Endodermal cell (in vitro differentiated cells): ENCODE measurements at regions not wholly inside any gene's neighbourhood (a gene's known extent, or its start where the extent isn't known, plus 50 kb on each side); places are given as distances from the start of the nearest gene placed in this dataset.

Experiments
- DNase-seq: peaks from one replicate; pipeline ENCODE4 v3.0.0-alpha.2; 2017
- H3K27ac ChIP-seq: 2 replicates; pipeline ENCODE4 v1.5.1; 2013; ENCODE audit warnings: mild to moderate bottlenecking, low read depth, low read length, moderate library complexity
- H3K27me3 ChIP-seq: 2 replicates; pipeline ENCODE4 v1.6.1; 2013; ENCODE audit warnings: mild to moderate bottlenecking, low read length, moderate library complexity; ENCODE audit not compliant: insufficient read depth, control insufficient read depth, poor library complexity, severe bottlenecking
- H3K36me3 ChIP-seq: 2 replicates; pipeline ENCODE4 v1.7.0; 2013; ENCODE audit warnings: mild to moderate bottlenecking, low read length, moderate library complexity; ENCODE audit not compliant: control insufficient read depth, insufficient read depth
- H3K4me1 ChIP-seq: one replicate; pipeline ENCODE4 v1.7.0; 2013; ENCODE audit warnings: low read length; ENCODE audit not compliant: control insufficient read depth, insufficient read depth
- H3K4me3 ChIP-seq: 2 replicates; pipeline ENCODE4 v1.5.1; 2013; ENCODE audit warnings: mild to moderate bottlenecking, low read length, moderate library complexity
- H3K9ac ChIP-seq: 2 replicates; pipeline ENCODE4 v1.6.1; 2013; ENCODE audit warnings: mild to moderate bottlenecking, low read length, moderate library complexity; ENCODE audit not compliant: poor library complexity, severe bottlenecking; ENCODE audit errors: extremely low read depth
- H3K9me3 ChIP-seq: 2 replicates; pipeline ENCODE4 v1.6.1; 2013; ENCODE audit warnings: mild to moderate bottlenecking, low read length, moderate library complexity; ENCODE audit not compliant: control insufficient read depth
- H3K27ac Mint-ChIP-seq: 2 replicates; pipeline ENCODE4 v1.8.0; 2020; ENCODE audit warnings: mixed read lengths
- H3K27me3 Mint-ChIP-seq: 2 replicates; pipeline ENCODE4 v1.8.0; 2021; ENCODE audit warnings: mild to moderate bottlenecking, mixed read lengths; ENCODE audit not compliant: insufficient read depth
- H3K36me3 Mint-ChIP-seq: 2 replicates; pipeline ENCODE4 v1.8.0; 2020; ENCODE audit warnings: low read depth, mixed read lengths
- H3K4me1 Mint-ChIP-seq: 2 replicates; pipeline ENCODE4 v1.8.0; 2020; ENCODE audit warnings: mixed read lengths
- H3K4me3 Mint-ChIP-seq: 2 replicates; pipeline ENCODE4 v1.8.0; 2020; ENCODE audit warnings: mild to moderate bottlenecking, moderate library complexity, mixed read lengths
- H3K9me3 Mint-ChIP-seq: 2 replicates; pipeline ENCODE4 v1.8.0; 2020; ENCODE audit warnings: mild to moderate bottlenecking, mixed read lengths
- WGBS, 2 experiments: methylation state at CpG; one replicate each; pipeline versions ENCODE4 v1.1.5 to v1.1.7; 2013; ENCODE audit warnings: missing lambda C conversion rate in 2 of 2, mixed read lengths in 1 of 2; ENCODE audit not compliant: insufficient coverage in 1 of 2, insufficient read length in 1 of 2; 5-methylcytosine and 5-hydroxymethylcytosine counted together
- TF ChIP-seq, protein P1 (sequence below): fragments of 200-600 bp; sonication (generic); conservative IDR thresholded peaks from 2 replicates; pipeline ENCODE4 v1.5.0; 2021; ENCODE audit warnings: antibody characterized with exemption, mild to moderate bottlenecking

DNA sequence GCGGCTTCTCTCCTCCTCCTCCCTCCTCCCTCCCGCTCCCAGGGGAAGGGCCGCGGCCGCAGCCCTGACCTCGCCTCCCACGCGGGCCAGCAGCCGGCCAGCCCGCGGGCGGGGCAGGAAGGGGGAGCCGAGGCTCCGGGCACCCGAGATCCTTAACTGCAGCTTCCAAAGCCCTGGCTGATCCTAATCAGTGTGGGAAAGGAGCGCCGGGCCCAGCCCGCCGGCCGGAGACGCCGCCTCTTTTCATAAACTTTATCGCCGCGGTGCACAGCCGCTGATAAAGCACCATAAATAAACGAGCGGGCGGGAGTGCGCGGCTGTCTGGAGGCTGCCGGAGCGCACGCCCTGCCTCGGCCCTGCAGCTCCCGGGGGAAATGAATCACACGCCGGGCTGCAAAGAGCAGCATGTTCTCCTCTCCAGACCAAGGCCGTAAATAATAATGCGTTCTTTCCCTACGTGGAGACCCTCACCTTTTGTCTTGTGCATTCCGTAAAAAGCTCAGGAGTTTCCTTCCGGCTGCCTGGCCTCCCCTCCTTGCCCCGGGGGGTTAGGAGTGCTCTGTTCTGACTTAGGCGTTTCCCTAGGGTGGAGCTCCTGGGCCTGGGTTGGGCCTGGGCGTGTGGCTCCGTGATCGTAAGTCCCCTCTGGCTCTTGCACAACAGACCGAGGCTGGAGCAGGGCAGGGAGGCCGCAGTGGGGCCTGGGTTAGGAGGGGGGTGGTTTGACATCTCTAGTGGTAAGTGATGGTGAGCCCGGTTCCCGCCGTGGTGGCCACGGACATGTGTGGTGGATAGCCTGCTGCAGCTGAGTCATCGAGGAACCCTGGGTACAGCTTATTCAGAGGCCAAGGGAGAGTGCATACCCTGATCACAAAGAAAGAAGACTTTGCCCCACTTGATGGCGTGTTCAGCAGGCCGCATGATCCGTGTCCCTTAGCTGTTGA lies 132.6 kb upstream of the HES1 start:
- H3K9me3 ChIP-seq, result no peaks in the 10 kb centered on the region
- peak overlapping the region; percentile 59 for H3K27ac Mint-ChIP-seq
- peak overlapping the region; percentile 16 for H3K27ac ChIP-seq

DNA sequence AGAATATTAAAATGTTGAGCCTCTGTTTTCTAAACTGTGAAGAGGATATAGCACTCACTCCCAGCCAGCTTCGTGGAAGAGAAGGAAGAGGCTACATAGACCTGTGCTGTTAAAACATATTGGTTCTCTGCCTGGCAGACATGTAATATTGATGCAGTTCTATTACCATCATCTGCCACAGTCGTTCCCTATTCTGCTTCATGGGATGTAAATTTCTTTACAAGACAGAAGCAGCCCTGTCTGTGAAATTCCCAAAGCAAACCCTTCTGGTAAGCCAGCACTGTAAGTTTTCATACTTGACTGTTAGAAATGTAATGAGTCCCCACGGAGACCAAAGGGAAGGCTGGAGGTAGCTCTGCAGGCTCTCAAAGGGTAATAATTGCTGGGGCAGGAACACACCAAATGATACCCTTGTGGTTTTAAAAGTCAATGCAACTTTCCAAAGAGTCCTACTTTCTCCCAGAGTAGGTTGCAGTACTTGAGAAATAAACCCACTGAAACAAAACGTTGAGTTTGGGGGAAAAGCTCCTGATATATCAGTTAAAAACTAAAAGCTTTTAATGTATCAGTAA lies 129.9 kb upstream of the HES1 start:
- Histone ChIP-seq H3K9ac (no peak overlapping the region), H3K9me3 (no peaks in the 10 kb centered on the region), H3K27me3 (no peaks in the 10 kb centered on the region), H3K4me3 (no peak overlapping the region), H3K36me3 (no peaks in the 10 kb centered on the region), H3K4me1 (peaks cover 8% of the 10 kb centered on the region), H3K27ac (no peak overlapping the region)
- no peak for DNase-seq
- peaks cover 26% of the 10 kb centered on the region for H3K4me1 Mint-ChIP-seq
- H3K36me3 Mint-ChIP-seq, result no peaks in the 10 kb centered on the region
- TF ChIP-seq, protein P1, sequence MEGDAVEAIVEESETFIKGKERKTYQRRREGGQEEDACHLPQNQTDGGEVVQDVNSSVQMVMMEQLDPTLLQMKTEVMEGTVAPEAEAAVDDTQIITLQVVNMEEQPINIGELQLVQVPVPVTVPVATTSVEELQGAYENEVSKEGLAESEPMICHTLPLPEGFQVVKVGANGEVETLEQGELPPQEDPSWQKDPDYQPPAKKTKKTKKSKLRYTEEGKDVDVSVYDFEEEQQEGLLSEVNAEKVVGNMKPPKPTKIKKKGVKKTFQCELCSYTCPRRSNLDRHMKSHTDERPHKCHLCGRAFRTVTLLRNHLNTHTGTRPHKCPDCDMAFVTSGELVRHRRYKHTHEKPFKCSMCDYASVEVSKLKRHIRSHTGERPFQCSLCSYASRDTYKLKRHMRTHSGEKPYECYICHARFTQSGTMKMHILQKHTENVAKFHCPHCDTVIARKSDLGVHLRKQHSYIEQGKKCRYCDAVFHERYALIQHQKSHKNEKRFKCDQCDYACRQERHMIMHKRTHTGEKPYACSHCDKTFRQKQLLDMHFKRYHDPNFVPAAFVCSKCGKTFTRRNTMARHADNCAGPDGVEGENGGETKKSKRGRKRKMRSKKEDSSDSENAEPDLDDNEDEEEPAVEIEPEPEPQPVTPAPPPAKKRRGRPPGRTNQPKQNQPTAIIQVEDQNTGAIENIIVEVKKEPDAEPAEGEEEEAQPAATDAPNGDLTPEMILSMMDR, result peak; percentile 55
- 18 to 43% methylated on average over 3 to 4 of the region's 4 CpGs for WGBS, 2 experiments
- H3K27ac Mint-ChIP-seq, result no peak overlapping the region
- H3K27me3 Mint-ChIP-seq, result peaks cover 8% of the 10 kb centered on the region
- H3K4me3 Mint-ChIP-seq, result no peak overlapping the region
- H3K9me3 Mint-ChIP-seq, result no peaks in the 10 kb centered on the region

More for the DNA sequence above, 132.6 kb upstream of the HES1 start:
- Histone ChIP-seq H3K4me3 (peak overlapping the region; percentile 73), H3K36me3 (no peaks in the 10 kb centered on the region), H3K4me1 (peaks cover 8% of the 10 kb centered on the region), H3K27me3 (peaks cover 4% of the 10 kb centered on the region), H3K9ac (no peak overlapping the region)
- no peaks in the 10 kb centered on the region for H3K9me3 Mint-ChIP-seq
- H3K4me1 Mint-ChIP-seq, result peaks cover 30% of the 10 kb centered on the region
- peak; percentile 84 for DNase-seq
- WGBS, 2 experiments, result 18 to 25% methylated on average over 39 to 58 of the region's 58 CpGs
- peaks cover 16% of the 10 kb centered on the region for H3K27me3 Mint-ChIP-seq
- TF ChIP-seq, protein P1, result no peak
- peak overlapping the region; percentile 60 for H3K4me3 Mint-ChIP-seq
- H3K36me3 Mint-ChIP-seq, result no peaks in the 10 kb centered on the region

DNA sequence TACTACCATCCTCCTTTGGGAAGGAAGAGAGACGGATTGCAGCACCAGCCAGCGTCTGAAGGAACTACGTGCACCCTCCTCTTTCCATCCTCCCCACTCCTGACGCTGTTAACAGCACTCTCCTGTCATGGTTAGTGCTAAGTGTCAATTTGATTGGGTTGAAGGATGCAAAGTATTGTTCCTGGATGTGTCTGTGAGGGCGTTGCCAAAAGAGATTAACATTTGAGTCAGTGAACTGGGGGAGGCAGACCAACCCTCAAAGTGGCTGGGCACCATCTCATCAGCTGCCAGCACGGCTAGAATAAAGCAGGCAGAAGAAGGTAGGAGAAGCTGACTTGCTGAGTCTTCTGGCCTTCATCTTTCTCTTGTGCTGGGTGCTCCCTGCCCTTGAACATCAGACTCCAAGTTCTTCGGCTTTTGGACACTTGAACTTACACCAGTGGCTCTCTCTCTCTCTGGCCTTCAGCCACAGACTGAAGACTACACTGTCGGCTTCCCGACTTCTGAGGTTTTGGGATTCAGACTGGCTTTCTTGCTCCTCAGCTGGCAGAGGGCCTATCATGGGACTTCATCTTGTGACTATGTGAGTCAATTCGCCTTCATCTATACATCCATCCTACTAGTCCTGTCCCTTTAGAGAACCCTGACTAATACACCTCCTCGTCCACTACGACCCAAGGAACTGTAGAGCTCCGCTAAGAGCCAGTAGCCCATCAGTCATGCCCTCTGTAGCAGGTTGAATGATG lies 128.2 kb upstream of the HES1 start:
- no peaks in the 10 kb centered on the region for H3K27me3 ChIP-seq
- Mint-ChIP-seq H3K4me1 (peaks cover 27% of the 10 kb centered on the region), H3K36me3 (no peaks in the 10 kb centered on the region), H3K4me3 (no peak overlapping the region), H3K27me3 (peaks cover 8% of the 10 kb centered on the region), H3K27ac (no peak overlapping the region), H3K9me3 (no peaks in the 10 kb centered on the region)
- H3K9me3 ChIP-seq, result no peaks in the 10 kb centered on the region
- H3K36me3 ChIP-seq, result no peaks in the 10 kb centered on the region
- H3K9ac ChIP-seq, result no peak overlapping the region
- no peak for DNase-seq
- no peak overlapping the region for H3K27ac ChIP-seq
- TF ChIP-seq, protein P1, result no peak
- peaks cover 8% of the 10 kb centered on the region for H3K4me1 ChIP-seq
- H3K4me3 ChIP-seq, result no peak overlapping the region
- 93% methylated on average over 7 to 10 of the region's 13 CpGs for WGBS, 2 experiments
